GM12874 (cell line): ENCODE measurements at regions not wholly inside any gene's neighbourhood (a gene's known extent, or its start where the extent isn't known, plus 50 kb on each side); places are given as distances from the start of the nearest gene placed in this dataset.
A peak's percentile ranks its signal among the peaks of the same experiment; 100 is the strongest.

Source experiments
- CTCF ChIP-seq: IDR thresholded peaks from 2 replicates; pipeline ENCODE4 v1.5.1; 2011; ENCODE audit warnings: low read depth, mild to moderate bottlenecking, control low read depth, low read length, moderate library complexity; ENCODE audit not compliant: insufficient read depth

GRCh38 chr14:31927348-31927832 lies 149.7 kb upstream of the ARHGAP5 start:
- TF ChIP-seq CTCF = no peak

- no peak for TF ChIP-seq CTCF
These were observed 147.0 kb upstream of the ARHGAP5 start for GRCh38 chr14:31930070-31930469.

GRCh38 chr14:31930493-31931240 lies 146.4 kb upstream of the ARHGAP5 start:
- no peak for TF ChIP-seq CTCF

- no peak for TF ChIP-seq CTCF
These were observed 144.4 kb upstream of the ARHGAP5 start for GRCh38 chr14:31932675-31933074.

GRCh38 chr14:31933716-31934115 lies 143.4 kb upstream of the ARHGAP5 start:
- no peak for TF ChIP-seq CTCF

- TF ChIP-seq CTCF = 0 out of 2 replicates have a peak, but pooled peaks have one; percentile 13
These were observed 142.3 kb upstream of the ARHGAP5 start for GRCh38 chr14:31934767-31935266.

GRCh38 chr14:31935391-31935790 lies 141.7 kb upstream of the ARHGAP5 start:
- no peak for TF ChIP-seq CTCF
